Upper lobe of right lung (tissue), 1 donor: ENCODE measurements at regions not wholly inside any gene's neighbourhood (a gene's known extent, or its start where the extent isn't known, plus 50 kb on each side); places are given as distances from the start of the nearest gene placed in this dataset.

Experiments used
- ATAC-seq: fragments of 200-7000 bp; cut with Tn5 transposase; one replicate; pipeline ENCODE4 v1.9.1; 2020; ENCODE audit warnings: mild to moderate bottlenecking, moderate library complexity
- DNase-seq: peaks from one replicate; pipeline ENCODE4 v3.0.0-alpha.2; 2020
- H3K27ac ChIP-seq: fragments of 200-600 bp; one replicate; pipeline ENCODE4 v1.8.0; 2022
- H3K27me3 ChIP-seq: fragments of 200-600 bp; one replicate; pipeline ENCODE4 v1.8.0; 2022; ENCODE audit warnings: mild to moderate bottlenecking
- H3K36me3 ChIP-seq: fragments of 200-600 bp; one replicate; pipeline ENCODE4 v1.8.0; 2022
- H3K4me1 ChIP-seq: fragments of 200-600 bp; one replicate; pipeline ENCODE4 v1.8.0; 2022
- H3K4me3 ChIP-seq: fragments of 200-600 bp; one replicate; pipeline ENCODE4 v1.8.0; 2022; ENCODE audit warnings: mild to moderate bottlenecking
- H3K9me3 ChIP-seq: fragments of 200-600 bp; one replicate; pipeline ENCODE4 v1.8.0; 2022
- intact Hi-C: fragments of 100-400 bp; cut with DNase I; formaldehyde crosslinking; loops from one replicate; pipeline ENCODE4 v1.11.0; 2022
- TF ChIP-seq, protein P1 (sequence below): fragments of 200-600 bp; IDR thresholded peaks from one replicate; pipeline ENCODE4 v1.8.0; 2022; ENCODE audit warnings: antibody characterized with exemption
- donor health status: DM: no; HTN: yes; CAD: no; lungs with severe emphysema.

DNA sequence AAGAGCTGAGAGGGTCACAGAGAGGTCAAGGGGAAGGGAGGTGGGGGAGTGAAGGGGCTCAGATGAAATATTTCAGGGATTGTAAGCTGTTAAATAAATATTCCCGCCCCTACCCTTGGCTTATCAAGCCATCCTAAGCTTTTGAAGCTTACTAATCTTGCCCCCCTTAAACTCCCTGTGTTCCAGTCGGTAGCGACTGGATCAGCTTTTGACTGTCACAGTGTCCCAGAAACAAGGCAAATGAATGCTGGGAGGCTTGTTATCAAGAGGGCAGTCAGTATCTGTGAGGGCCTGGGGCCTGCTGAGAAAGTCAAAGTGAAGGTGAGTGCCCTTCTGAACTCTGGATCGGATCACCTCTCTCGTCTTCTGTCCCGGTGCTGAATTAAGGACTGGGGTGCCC, 128.1 kb downstream of the DACT1 start:
- H3K36me3 ChIP-seq = no peaks in the 10 kb centered on the region
- TF ChIP-seq, protein P1, sequence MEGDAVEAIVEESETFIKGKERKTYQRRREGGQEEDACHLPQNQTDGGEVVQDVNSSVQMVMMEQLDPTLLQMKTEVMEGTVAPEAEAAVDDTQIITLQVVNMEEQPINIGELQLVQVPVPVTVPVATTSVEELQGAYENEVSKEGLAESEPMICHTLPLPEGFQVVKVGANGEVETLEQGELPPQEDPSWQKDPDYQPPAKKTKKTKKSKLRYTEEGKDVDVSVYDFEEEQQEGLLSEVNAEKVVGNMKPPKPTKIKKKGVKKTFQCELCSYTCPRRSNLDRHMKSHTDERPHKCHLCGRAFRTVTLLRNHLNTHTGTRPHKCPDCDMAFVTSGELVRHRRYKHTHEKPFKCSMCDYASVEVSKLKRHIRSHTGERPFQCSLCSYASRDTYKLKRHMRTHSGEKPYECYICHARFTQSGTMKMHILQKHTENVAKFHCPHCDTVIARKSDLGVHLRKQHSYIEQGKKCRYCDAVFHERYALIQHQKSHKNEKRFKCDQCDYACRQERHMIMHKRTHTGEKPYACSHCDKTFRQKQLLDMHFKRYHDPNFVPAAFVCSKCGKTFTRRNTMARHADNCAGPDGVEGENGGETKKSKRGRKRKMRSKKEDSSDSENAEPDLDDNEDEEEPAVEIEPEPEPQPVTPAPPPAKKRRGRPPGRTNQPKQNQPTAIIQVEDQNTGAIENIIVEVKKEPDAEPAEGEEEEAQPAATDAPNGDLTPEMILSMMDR = no peak
- H3K4me3 ChIP-seq = no peak overlapping the region
- intact Hi-C loops = no loop called here
- H3K27ac ChIP-seq = no peak overlapping the region
- H3K4me1 ChIP-seq = no peaks in the 10 kb centered on the region
- ATAC-seq (no peak), DNase-seq (no peak)
- no peaks in the 10 kb centered on the region for H3K9me3 ChIP-seq
- no peaks in the 10 kb centered on the region for H3K27me3 ChIP-seq

DNA sequence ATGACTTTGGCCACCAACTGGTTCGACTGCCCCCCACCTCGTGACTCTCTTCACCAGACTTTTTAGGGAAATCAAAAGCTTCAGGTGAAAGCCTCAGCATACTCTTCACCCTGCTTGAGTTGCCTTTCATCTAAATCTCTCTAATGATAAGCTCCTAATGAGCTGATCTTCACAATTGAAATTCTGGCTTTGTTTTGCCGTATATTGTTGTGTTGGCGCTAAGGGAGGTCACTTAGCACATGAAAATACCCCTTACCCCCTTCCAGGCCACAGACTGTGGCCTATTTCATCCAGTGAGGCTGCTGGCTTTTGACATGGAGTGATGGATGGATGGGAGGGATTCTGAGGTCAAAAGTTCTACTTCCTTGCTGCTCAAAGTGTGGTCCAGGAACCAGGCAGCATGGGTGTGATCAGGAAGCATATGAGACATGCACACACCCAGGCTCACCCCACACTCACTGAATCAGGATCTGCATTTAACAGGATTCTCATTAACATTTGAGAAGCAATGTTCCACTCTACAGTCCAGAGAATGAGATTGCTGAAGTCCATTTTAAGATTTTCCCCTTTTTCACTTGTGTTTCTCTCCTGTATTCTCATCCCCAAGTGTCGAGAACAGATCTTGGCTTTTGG, 131.4 kb downstream of the DACT1 start:
- no peak overlapping the region for H3K27ac ChIP-seq
- no peaks in the 10 kb centered on the region for H3K4me1 ChIP-seq
- TF ChIP-seq, protein P1 = no peak
- intact Hi-C loops = no loop called here
- ATAC-seq (no peak), DNase-seq (no peak)
- no peaks in the 10 kb centered on the region for H3K36me3 ChIP-seq
- H3K9me3 ChIP-seq = no peaks in the 10 kb centered on the region
- no peak overlapping the region for H3K4me3 ChIP-seq
- no peaks in the 10 kb centered on the region for H3K27me3 ChIP-seq

DNA sequence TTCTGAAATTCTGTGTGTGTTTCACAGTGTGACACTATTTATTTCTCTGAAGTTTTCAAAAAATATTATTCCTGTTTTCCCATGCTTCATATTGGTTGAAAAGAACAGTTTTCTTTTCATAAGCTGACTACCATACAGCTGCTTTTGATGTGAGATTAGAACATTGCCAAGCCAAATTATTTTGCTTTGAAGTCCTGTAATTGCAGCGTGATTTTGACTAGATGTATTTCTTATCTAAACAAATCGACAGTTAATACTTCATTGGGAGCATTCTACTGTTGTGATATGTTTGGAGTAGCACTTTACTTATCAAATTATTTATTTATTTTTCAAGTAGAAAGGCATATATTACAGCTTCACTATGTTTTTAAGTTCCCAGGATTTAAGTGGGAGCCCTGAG, 132.0 kb downstream of the DACT1 start:
- no peaks in the 10 kb centered on the region for H3K27me3 ChIP-seq
- DNase-seq (no peak), ATAC-seq (no peak)
- no peak overlapping the region for H3K4me3 ChIP-seq
- no peak overlapping the region for H3K27ac ChIP-seq
- H3K4me1 ChIP-seq = no peaks in the 10 kb centered on the region
- H3K9me3 ChIP-seq = no peaks in the 10 kb centered on the region
- TF ChIP-seq, protein P1 = no peak
- H3K36me3 ChIP-seq = no peaks in the 10 kb centered on the region
- intact Hi-C loops = no loop called here

DNA sequence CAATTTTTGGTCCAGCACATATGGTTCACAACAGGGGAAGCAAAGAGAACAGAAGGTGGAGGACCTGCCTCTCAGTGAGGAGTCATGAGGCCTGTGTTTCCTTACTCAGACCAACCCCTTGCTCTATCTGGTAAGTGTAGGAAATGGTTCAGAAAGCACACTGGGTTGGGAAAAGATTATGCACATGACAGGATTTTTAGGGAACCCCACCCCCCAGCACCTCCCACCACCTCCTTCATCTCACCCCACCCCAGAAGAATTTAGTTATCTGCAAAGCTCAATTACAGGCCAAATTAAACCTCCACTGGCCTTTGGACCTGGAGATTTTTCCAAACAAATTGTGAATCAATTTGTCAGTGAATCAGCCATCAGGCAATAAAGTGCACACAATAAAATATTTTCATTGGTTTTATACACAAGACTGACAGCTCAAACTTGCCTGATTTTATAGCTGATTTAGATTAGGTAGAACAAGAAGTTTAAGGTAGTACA, 132.8 kb downstream of the DACT1 start:
- no peak overlapping the region for H3K27ac ChIP-seq
- intact Hi-C loops = no loop called here
- TF ChIP-seq, protein P1 = no peak
- no peaks in the 10 kb centered on the region for H3K27me3 ChIP-seq
- no peaks in the 10 kb centered on the region for H3K9me3 ChIP-seq
- H3K4me1 ChIP-seq = no peaks in the 10 kb centered on the region
- H3K36me3 ChIP-seq = no peaks in the 10 kb centered on the region
- DNase-seq = no peak
- ATAC-seq = no peak
- no peak overlapping the region for H3K4me3 ChIP-seq

DNA sequence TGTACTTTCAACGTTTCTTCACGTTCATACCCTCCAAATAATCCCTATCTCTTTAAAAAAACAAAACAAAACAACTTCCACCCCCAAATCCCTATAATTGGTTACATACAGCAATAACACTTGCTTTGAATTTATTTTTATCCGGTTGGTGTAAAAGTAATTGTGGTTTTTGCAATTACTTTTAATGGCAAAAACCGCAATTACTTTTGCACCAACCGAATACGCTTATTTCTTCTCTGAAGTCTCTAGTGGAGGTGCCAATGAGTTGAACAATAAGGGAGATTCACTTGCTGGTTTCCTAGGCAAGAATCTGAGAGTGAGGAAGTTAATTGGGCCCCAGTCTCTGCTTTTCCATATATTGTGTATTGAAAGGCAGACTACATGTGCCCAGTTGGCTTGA, 133.3 kb downstream of the DACT1 start:
- Histone ChIP-seq H3K4me1 (no peaks in the 10 kb centered on the region), H3K27me3 (no peaks in the 10 kb centered on the region), H3K27ac (no peak overlapping the region), H3K4me3 (no peak overlapping the region), H3K36me3 (no peaks in the 10 kb centered on the region), H3K9me3 (no peaks in the 10 kb centered on the region)
- DNase-seq = no peak
- intact Hi-C loops = no loop called here
- TF ChIP-seq, protein P1 = no peak
- ATAC-seq = no peak

DNA sequence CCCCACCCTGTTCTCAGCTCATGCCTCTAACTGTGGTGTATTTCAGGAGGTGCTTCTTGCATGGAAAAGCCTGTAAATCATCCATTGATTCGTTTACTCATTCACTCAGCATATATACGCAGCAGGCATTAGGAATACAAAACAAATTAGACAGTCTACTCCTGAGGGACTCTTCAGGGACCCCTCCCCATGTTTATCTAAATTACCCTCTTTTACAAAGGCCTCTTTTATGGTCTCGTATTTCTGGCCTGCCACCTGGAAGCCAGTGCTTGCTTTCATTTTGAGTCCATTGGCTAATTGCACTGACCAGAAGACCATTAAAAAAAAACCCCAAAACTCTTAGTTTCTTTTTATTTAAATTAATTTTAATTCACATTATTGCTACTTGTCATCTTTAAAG, 134.4 kb downstream of the DACT1 start:
- no peak for DNase-seq
- ATAC-seq = no peak
- intact Hi-C loops = no loop called here
- Histone ChIP-seq H3K4me1 (no peaks in the 10 kb centered on the region), H3K9me3 (no peaks in the 10 kb centered on the region), H3K36me3 (no peaks in the 10 kb centered on the region), H3K27me3 (no peaks in the 10 kb centered on the region), H3K4me3 (no peak overlapping the region), H3K27ac (no peak overlapping the region)
- TF ChIP-seq, protein P1 = no peak
